Stimulated activated CD4-positive, alpha-beta T cell treated with anti-CD3 and anti-CD28 coated beads, Interleukin-1b, Interleukin-23, amount 100 ng/mL, for 24 hours (primary cell): ENCODE measurements at regions not wholly inside any gene's neighbourhood (a gene's known extent, or its start where the extent isn't known, plus 50 kb on each side); places are given as distances from the start of the nearest gene placed in this dataset.
"Not testable (repeated sequence)": the region's sequence is repeated elsewhere in the genome, so short reads cannot be mapped to it uniquely, and the experiment has no call there.

Source experiments
- DNase-seq, 4 experiments: peaks; one replicate each; pipeline ENCODE4 v3.0.0-alpha.2; 2020; ENCODE audit warnings: low read depth in 4 of 4, low spot score in 1 of 4

GRCh38 chr2:239866778-239867177, 158.4 kb downstream of the NDUFA10 start:
- DNase-seq: no peak

GRCh38 chr2:239866350-239866749, 158.8 kb downstream of the NDUFA10 start:
- no peak for DNase-seq

- DNase-seq: not testable (repeated sequence)
Observed at GRCh38 chr2:239865856-239866255, 159.3 kb downstream of the NDUFA10 start.

- DNase-seq: no peak
Observed at GRCh38 chr2:239865059-239865639, 160.0 kb downstream of the NDUFA10 start.

GRCh38 chr2:239864247-239865058, 160.7 kb downstream of the NDUFA10 start:
- no peak for DNase-seq

GRCh38 chr2:239862613-239863012, 162.5 kb downstream of the NDUFA10 start:
- DNase-seq: no peak

GRCh38 chr2:239858179-239858578, 167.0 kb downstream of the NDUFA10 start:
- no peak for DNase-seq

GRCh38 chr2:239857591-239857990, 167.6 kb downstream of the NDUFA10 start:
- no peak for DNase-seq

GRCh38 chr2:239856620-239857285, 168.4 kb downstream of the NDUFA10 start:
- DNase-seq: no peak

GRCh38 chr2:239855863-239856587, 169.1 kb downstream of the NDUFA10 start:
- DNase-seq: no peak

- DNase-seq: no peak
Observed at GRCh38 chr2:239854596-239854995, 170.5 kb downstream of the NDUFA10 start.

GRCh38 chr2:239853706-239854327, 171.3 kb downstream of the NDUFA10 start:
- no peak for DNase-seq

- DNase-seq: no peak
Observed at GRCh38 chr2:239853121-239853520, 172.0 kb downstream of the NDUFA10 start.

GRCh38 chr2:239852272-239852671, 172.9 kb downstream of the NDUFA10 start:
- DNase-seq: no peak

- DNase-seq: no peak
Observed at GRCh38 chr2:239846789-239847676, 178.1 kb downstream of the NDUFA10 start.

GRCh38 chr2:239845968-239846367, 179.2 kb downstream of the NDUFA10 start:
- no peak for DNase-seq

GRCh38 chr2:239839306-239839705, 185.8 kb downstream of the NDUFA10 start:
- no peak for DNase-seq

GRCh38 chr2:239836021-239836765, 188.9 kb downstream of the NDUFA10 start:
- DNase-seq: no peak

GRCh38 chr2:239835056-239835455, 190.1 kb downstream of the NDUFA10 start:
- DNase-seq: no peak
